Spleen (tissue), 11 donors: ENCODE measurements at regions not wholly inside any gene's neighbourhood (a gene's known extent, or its start where the extent isn't known, plus 50 kb on each side); places are given as distances from the start of the nearest gene placed in this dataset.

Source experiments
- DNase-seq: peaks from one replicate; pipeline ENCODE4 v3.0.0-alpha.2; 2020
- H3K27ac ChIP-seq, 8 donors: fragments of 200-600 bp; sonication (generic) in 7 of 8; 1 replicate in 4 of 8; 2 replicates in 4 of 8; pipeline versions ENCODE4 v1.5.0 to v1.8.0; 2016 to 2021; ENCODE audit warnings: inconsistent platforms in 4 of 8, mild to moderate bottlenecking in 4 of 8, moderate library complexity in 1 of 8
- H3K27me3 ChIP-seq, 7 donors: fragments of 200-600 bp; sonication (generic) in 6 of 7; replicated peaks in 1 of 7; 1 replicate in 4 of 7; 2 replicates in 3 of 7; pipeline versions ENCODE4 v1.5.0 to v1.8.0; 2016 to 2021; ENCODE audit warnings: inconsistent platforms in 3 of 7, mild to moderate bottlenecking in 1 of 7
- H3K36me3 ChIP-seq, 6 donors: fragments of 200-600 bp; sonication (generic) in 5 of 6; 1 replicate in 4 of 6; 2 replicates in 2 of 6; pipeline versions ENCODE4 v1.5.0 to v1.8.0; 2016 to 2021; ENCODE audit warnings: inconsistent platforms in 2 of 6
- H3K4me1 ChIP-seq, 6 donors: fragments of 200-600 bp; sonication (generic) in 5 of 6; 1 replicate in 3 of 6; 2 replicates in 3 of 6; pipeline versions ENCODE4 v1.5.0 to v1.8.0; 2016 to 2021; ENCODE audit warnings: inconsistent platforms in 3 of 6
- H3K4me3 ChIP-seq, 8 donors: fragments of 200-600 bp; sonication (generic) in 7 of 8; 1 replicate in 4 of 8; 2 replicates in 4 of 8; pipeline versions ENCODE4 v1.5.0 to v1.8.0; 2016 to 2021; ENCODE audit warnings: inconsistent platforms in 4 of 8, mild to moderate bottlenecking in 4 of 8, moderate library complexity in 2 of 8
- H3K9me3 ChIP-seq, 8 donors: fragments of 200-600 bp; sonication (generic) in 7 of 8; 1 replicate in 4 of 8; 2 replicates in 4 of 8; pipeline versions ENCODE4 v1.5.0 to v1.8.0; 2016 to 2021; ENCODE audit warnings: inconsistent platforms in 4 of 8
- POLR2A ChIP-seq, 3 donors: fragments of 450-650 bp; IDR thresholded peaks; one replicate each; pipeline ENCODE4 v1.5.1; 2017; ENCODE audit warnings: antibody characterized with exemption in 3 of 3, mild to moderate bottlenecking in 1 of 3
- POLR2AphosphoS5 ChIP-seq, 3 donors: sonication (generic); formaldehyde crosslinking; IDR thresholded peaks; one replicate each; pipeline ENCODE4 v1.5.1; 2017; ENCODE audit warnings: antibody characterized with exemption in 3 of 3
- WGBS, 5 donors: extraction: QIAGEN DNeasy Blood & Tissue Kit in 3 of 5; methylation state at CpG; one replicate each; pipeline versions ENCODE4 v1.1.5 to v1.1.7; 2013 to 2018; 5-methylcytosine and 5-hydroxymethylcytosine counted together
- intact Hi-C: fragments of 100-400 bp; cut with DNase I; formaldehyde crosslinking; loops from one replicate; pipeline ENCODE4 v1.15.0; 2023; ENCODE audit warnings: low total_unique reads
- TF ChIP-seq, protein P1 (sequence below), 11 experiments: fragments of 200-600 bp in 7 of 11; fragments of 450-650 bp in 4 of 11; sonication (generic) in 4 of 11; IDR thresholded peaks in 8 of 11; conservative IDR thresholded peaks in 3 of 11; 1 replicate in 7 of 11; 2 replicates in 4 of 11; pipeline versions ENCODE4 v1.4.0 to v1.8.0; 2016 to 2021; ENCODE audit warnings: antibody characterized with exemption in 11 of 11, inconsistent platforms in 4 of 11, mild to moderate bottlenecking in 1 of 11
- donor health status: healthy with polysubstance abuse.
- donor health status: DM: no; HTN: no; CAD: no; lungs with moderate emphysema.
- donor health status: DM: no; HTN: no; CAD: no.
- donor health status: Bipolar disorder and iron deficiency.
- donor health status: healthy.
- donor health status: DM: no; HTN: no; CAD: no.
- donor health status: DM: yes; HTN: yes; CAD: no.

DNA sequence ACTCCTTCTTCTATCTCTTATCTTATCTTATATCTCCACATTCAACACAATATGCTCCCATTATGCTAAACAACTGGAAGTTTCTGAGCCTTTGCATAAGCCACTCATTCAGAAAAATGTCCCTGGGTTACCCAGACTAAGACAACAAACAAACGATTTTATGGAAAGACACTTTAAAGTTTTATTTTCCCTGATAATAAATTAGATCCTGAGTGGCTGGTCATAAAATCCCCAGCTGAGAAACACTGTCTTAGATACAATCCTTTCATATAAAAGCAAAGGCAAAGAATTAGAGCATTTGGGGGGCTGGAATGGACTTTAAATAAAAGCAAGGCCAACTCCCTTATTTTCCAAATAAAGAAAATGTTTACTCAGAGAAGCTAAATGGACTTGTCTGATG lies 322.3 kb downstream of the GBE1 start:
- intact Hi-C loops: no loop called here
- Histone ChIP-seq H3K36me3 (no peaks in the 10 kb centered on the region), H3K27me3 (no peaks in the 10 kb centered on the region), H3K27ac (no peak overlapping the region), H3K9me3 (no peaks in the 10 kb centered on the region), H3K4me3 (no peak overlapping the region), H3K4me1 (no peaks in the 10 kb centered on the region)
- DNase-seq: no peak
- TF ChIP-seq, protein P1, sequence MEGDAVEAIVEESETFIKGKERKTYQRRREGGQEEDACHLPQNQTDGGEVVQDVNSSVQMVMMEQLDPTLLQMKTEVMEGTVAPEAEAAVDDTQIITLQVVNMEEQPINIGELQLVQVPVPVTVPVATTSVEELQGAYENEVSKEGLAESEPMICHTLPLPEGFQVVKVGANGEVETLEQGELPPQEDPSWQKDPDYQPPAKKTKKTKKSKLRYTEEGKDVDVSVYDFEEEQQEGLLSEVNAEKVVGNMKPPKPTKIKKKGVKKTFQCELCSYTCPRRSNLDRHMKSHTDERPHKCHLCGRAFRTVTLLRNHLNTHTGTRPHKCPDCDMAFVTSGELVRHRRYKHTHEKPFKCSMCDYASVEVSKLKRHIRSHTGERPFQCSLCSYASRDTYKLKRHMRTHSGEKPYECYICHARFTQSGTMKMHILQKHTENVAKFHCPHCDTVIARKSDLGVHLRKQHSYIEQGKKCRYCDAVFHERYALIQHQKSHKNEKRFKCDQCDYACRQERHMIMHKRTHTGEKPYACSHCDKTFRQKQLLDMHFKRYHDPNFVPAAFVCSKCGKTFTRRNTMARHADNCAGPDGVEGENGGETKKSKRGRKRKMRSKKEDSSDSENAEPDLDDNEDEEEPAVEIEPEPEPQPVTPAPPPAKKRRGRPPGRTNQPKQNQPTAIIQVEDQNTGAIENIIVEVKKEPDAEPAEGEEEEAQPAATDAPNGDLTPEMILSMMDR (IDR thresholded peaks at IDR 0.05 in 8 of 11, conservative IDR thresholded peaks at IDR 0.05 in 3 of 11): no peak
- TF ChIP-seq POLR2AphosphoS5 (IDR thresholded peaks at IDR 0.05) (no peak), POLR2A (IDR thresholded peaks at IDR 0.05) (no peak)
- 26 to 69% (median 59%) methylated on average over 1 of the region's 1 CpG for WGBS, 5 donors

DNA sequence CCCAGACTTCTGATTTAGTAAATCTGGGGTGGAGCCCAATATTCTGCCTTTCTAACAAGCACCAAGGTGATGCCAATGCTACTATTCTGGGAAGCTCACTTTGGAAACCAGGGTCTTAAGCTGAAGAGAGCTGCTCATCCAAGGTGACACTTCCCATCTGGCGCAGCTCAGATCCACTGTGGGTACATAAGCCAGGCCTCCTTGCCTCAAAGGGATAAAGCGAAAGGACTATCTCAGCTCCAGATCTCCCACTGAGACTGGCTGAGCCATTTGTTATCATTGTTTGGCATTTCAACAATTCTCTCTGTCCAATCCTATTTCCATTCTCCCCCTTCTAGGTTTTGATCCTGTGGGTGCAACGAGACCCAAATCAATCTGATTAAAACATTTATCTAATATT lies 323.8 kb downstream of the GBE1 start:
- intact Hi-C loops: no loop called here
- WGBS, 5 donors: 72 to 89% (median 75%) methylated on average over 3 of the region's 3 CpGs
- Histone ChIP-seq H3K36me3 (no peaks in the 10 kb centered on the region), H3K4me3 (no peak overlapping the region), H3K27ac (no peak overlapping the region), H3K4me1 (no peaks in the 10 kb centered on the region), H3K27me3 (no peaks in the 10 kb centered on the region), H3K9me3 (no peaks in the 10 kb centered on the region)
- TF ChIP-seq POLR2A (IDR thresholded peaks at IDR 0.05): no peak
- no peak for TF ChIP-seq POLR2AphosphoS5 (IDR thresholded peaks at IDR 0.05)
- TF ChIP-seq, protein P1 (IDR thresholded peaks at IDR 0.05 in 8 of 11, conservative IDR thresholded peaks at IDR 0.05 in 3 of 11): no peak
- DNase-seq: no peak

DNA sequence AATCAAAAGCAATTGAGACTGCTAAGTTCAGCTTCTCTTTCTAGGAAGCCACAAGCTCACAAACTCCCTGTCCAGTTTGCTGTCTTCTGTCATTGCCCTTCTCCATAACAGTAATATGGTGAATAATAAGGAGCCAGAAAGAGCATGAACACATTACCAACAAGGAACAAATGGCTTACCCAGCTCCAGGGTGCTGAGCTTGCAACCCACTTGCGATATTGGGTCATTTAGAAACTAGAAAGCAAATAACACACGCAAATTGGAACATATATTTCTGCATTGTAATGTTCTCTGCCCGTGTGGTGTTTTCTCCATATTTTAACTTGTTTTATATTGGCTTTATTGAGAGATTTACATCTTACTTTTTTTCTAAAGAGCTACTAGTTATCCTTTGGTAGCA lies 325.3 kb downstream of the GBE1 start:
- no peaks in the 10 kb centered on the region for H3K27me3 ChIP-seq
- no peak overlapping the region for H3K27ac ChIP-seq
- H3K4me3 ChIP-seq: no peak overlapping the region
- no peaks in the 10 kb centered on the region for H3K9me3 ChIP-seq
- DNase-seq: no peak
- no peaks in the 10 kb centered on the region for H3K36me3 ChIP-seq
- H3K4me1 ChIP-seq: no peaks in the 10 kb centered on the region
- intact Hi-C loops: no loop called here
- TF ChIP-seq POLR2AphosphoS5 (IDR thresholded peaks at IDR 0.05): no peak
- no peak for TF ChIP-seq POLR2A (IDR thresholded peaks at IDR 0.05)
- TF ChIP-seq, protein P1 (IDR thresholded peaks at IDR 0.05 in 8 of 11, conservative IDR thresholded peaks at IDR 0.05 in 3 of 11): no peak
- 78 to 93% (median 85%) methylated on average over 3 of the region's 3 CpGs for WGBS, 5 donors

DNA sequence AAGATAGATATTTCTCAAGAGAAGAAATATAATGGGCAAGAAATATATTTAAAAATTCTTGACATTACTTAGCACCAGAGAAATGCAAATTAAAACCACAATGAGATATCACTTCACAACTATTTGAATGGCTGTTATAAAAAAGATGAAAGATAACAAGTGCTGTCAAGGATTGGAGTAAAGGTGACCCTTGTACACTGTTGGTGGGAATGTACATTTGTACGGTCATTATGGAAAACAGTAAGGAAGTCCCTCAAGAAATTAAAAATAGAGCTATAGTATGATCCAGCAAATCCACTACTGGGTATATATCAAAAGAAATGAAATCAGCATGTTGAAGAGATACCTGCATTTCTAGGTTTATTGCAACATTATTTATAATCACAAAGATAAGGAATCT lies 326.4 kb downstream of the GBE1 start:
- no peak overlapping the region for H3K4me3 ChIP-seq
- no peaks in the 10 kb centered on the region for H3K27me3 ChIP-seq
- DNase-seq: no peak
- H3K9me3 ChIP-seq: no peaks in the 10 kb centered on the region
- TF ChIP-seq, protein P1 (IDR thresholded peaks at IDR 0.05 in 8 of 11, conservative IDR thresholded peaks at IDR 0.05 in 3 of 11): no peak
- TF ChIP-seq POLR2AphosphoS5 (IDR thresholded peaks at IDR 0.05) (no peak), POLR2A (IDR thresholded peaks at IDR 0.05) (no peak)
- intact Hi-C loops: no loop called here
- H3K36me3 ChIP-seq: no peaks in the 10 kb centered on the region
- no peaks in the 10 kb centered on the region for H3K4me1 ChIP-seq
- no peak overlapping the region for H3K27ac ChIP-seq
- 87 to 91% (median 89%) methylated on average over 1 of the region's 1 CpG for WGBS, 5 donors
